ENCODE measurements at regions not wholly inside any gene's neighbourhood (a gene's known extent, or its start where the extent isn't known, plus 50 kb on each side); places are given as distances from the start of the nearest gene placed in this dataset.

- no peak overlapping the region for H3K4me3 ChIP-seq (ENCODE audit: low read depth, low read length)
- no peak for TF ChIP-seq CTCF (conservative IDR thresholded peaks at IDR 0.05; ENCODE audit: low read depth, low read length)
- no peak for DNase-seq (ENCODE audit: low read depth)
Measured at GRCh38 chr9:95815133-95815532, 60.4 kb upstream of the ERCC6L2 start.

GRCh38 chr9:95813923-95814322 lies 61.6 kb upstream of the ERCC6L2 start:
- TF ChIP-seq CTCF (conservative IDR thresholded peaks at IDR 0.05; ENCODE audit: low read depth, low read length) = no peak
- DNase-seq (ENCODE audit: low read depth) = peak; percentile 44

GRCh38 chr9:95810814-95811213 lies 64.7 kb upstream of the ERCC6L2 start:
- DNase-seq (ENCODE audit: low read depth) = no peak
- no peak overlapping the region for H3K4me3 ChIP-seq (ENCODE audit: low read depth, low read length)
- no peak for TF ChIP-seq CTCF (conservative IDR thresholded peaks at IDR 0.05; ENCODE audit: low read depth, low read length)

More at GRCh38 chr9:95813923-95814322, 61.6 kb upstream of the ERCC6L2 start:
- H3K4me3 ChIP-seq (ENCODE audit: low read depth, low read length) = no peak overlapping the region

DNA sequence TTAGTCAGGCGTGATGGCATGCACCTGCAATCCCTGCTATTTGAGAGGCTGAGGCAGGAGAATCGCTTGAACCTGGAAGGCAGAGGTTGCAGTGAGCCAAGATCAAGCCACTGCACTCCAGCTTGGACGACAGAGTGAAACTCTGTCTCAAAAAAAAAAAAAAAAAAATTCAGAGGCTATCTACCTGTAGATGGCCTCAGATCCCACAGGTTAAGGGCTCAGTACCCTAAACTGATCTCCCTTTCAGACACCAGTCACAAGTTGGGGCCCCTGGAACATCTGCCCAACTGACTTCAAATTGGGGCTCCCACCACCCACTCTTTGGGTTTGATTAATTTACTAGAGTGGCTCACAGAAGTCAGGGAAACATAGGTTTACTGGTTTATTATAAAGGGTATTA lies 65.4 kb upstream of the ERCC6L2 start:
- no peak for TF ChIP-seq CTCF (conservative IDR thresholded peaks at IDR 0.05; ENCODE audit: low read depth, low read length)
- no peak overlapping the region for H3K4me3 ChIP-seq (ENCODE audit: low read depth, low read length)
- no peak for DNase-seq (ENCODE audit: low read depth)

GRCh38 chr9:95809686-95810085 lies 65.8 kb upstream of the ERCC6L2 start:
- H3K4me3 ChIP-seq (ENCODE audit: low read depth, low read length) = no peak overlapping the region
- DNase-seq (ENCODE audit: low read depth) = no peak
- TF ChIP-seq CTCF (conservative IDR thresholded peaks at IDR 0.05; ENCODE audit: low read depth, low read length) = no peak

GRCh38 chr9:95808011-95808410 lies 67.5 kb upstream of the ERCC6L2 start:
- no peak for DNase-seq (ENCODE audit: low read depth)
- no peak for TF ChIP-seq CTCF (conservative IDR thresholded peaks at IDR 0.05; ENCODE audit: low read depth, low read length)
- H3K4me3 ChIP-seq (ENCODE audit: low read depth, low read length) = no peak overlapping the region

GRCh38 chr9:95807326-95807947 lies 68.1 kb upstream of the ERCC6L2 start:
- TF ChIP-seq CTCF (conservative IDR thresholded peaks at IDR 0.05; ENCODE audit: low read depth, low read length) = no peak
- no peak for DNase-seq (ENCODE audit: low read depth)

More at GRCh38 chr9:95807326-95807947, 68.1 kb upstream of the ERCC6L2 start:
- no peak overlapping the region for H3K4me3 ChIP-seq (ENCODE audit: low read depth, low read length)
